Right lobe of liver (tissue), 6 donors: ENCODE measurements at regions not wholly inside any gene's neighbourhood (a gene's known extent, or its start where the extent isn't known, plus 50 kb on each side); places are given as distances from the start of the nearest gene placed in this dataset.

ENCODE experiments used
- ATAC-seq, 4 donors: fragments of 200-7000 bp; cut with Tn5 transposase; one replicate each; pipeline ENCODE4 v1.9.1; 2020; ENCODE audit warnings: mild to moderate bottlenecking in 4 of 4, moderate library complexity in 4 of 4
- DNase-seq, 3 donors: peaks; one replicate each; pipeline ENCODE4 v3.0.0-alpha.2; 2020
- H3K27ac ChIP-seq, 3 donors: fragments of 200-600 bp; one replicate each; pipeline ENCODE4 v1.8.0; 2022
- H3K27me3 ChIP-seq, 2 donors: fragments of 200-600 bp; one replicate each; pipeline ENCODE4 v1.8.0; 2022
- H3K36me3 ChIP-seq, 4 donors: fragments of 200-600 bp; sonication (generic) in 1 of 4; one replicate each; pipeline versions ENCODE4 v1.5.1 to v1.8.0; 2017 to 2022; ENCODE audit warnings: control low read depth in 1 of 4
- H3K4me1 ChIP-seq, 4 donors: fragments of 200-600 bp; sonication (generic) in 1 of 4; one replicate each; pipeline versions ENCODE4 v1.5.1 to v1.8.0; 2017 to 2022; ENCODE audit warnings: control low read depth in 1 of 4
- H3K4me3 ChIP-seq, 3 donors: fragments of 200-600 bp; one replicate each; pipeline ENCODE4 v1.8.0; 2022
- H3K9me3 ChIP-seq, 4 donors: fragments of 200-600 bp; sonication (generic) in 1 of 4; one replicate each; pipeline versions ENCODE4 v1.5.1 to v1.8.0; 2017 to 2022; ENCODE audit warnings: control low read depth in 1 of 4
- POLR2A ChIP-seq: fragments of 450-650 bp; IDR thresholded peaks from one replicate; pipeline ENCODE4 v1.6.1; 2017; ENCODE audit warnings: antibody characterized with exemption, mild to moderate bottlenecking
- WGBS: methylation state at CpG from one replicate; pipeline ENCODE4 v1.1.6; 2018; ENCODE audit warnings: low coverage, low lambda C conversion rate; ENCODE audit not compliant: insufficient coverage; ENCODE audit errors: missing lambda C conversion rate; 5-methylcytosine and 5-hydroxymethylcytosine counted together
- intact Hi-C, 2 donors: fragments of 100-400 bp; cut with DNase I; formaldehyde crosslinking; loops; one replicate each; pipeline versions ENCODE4 v1.11.2 to v1.14.1; 2022
- TF ChIP-seq, protein P1 (sequence below), 4 donors: fragments of 200-600 bp in 3 of 4; fragments of 450-650 bp in 1 of 4; IDR thresholded peaks; one replicate each; pipeline versions ENCODE4 v1.5.1 to v1.8.0; 2016 to 2022; ENCODE audit warnings: antibody characterized with exemption in 4 of 4, mild to moderate bottlenecking in 2 of 4
- donor health status: DM: no; HTN: yes; CAD: no.
- donor health status: DM: no; HTN: no; CAD: no.
- donor health status: DM: no; HTN: no; CAD: no.
- donor health status: DM: no; HTN: yes; CAD: no.
- donor health status: DM: no; HTN: yes; CAD: no.

DNA sequence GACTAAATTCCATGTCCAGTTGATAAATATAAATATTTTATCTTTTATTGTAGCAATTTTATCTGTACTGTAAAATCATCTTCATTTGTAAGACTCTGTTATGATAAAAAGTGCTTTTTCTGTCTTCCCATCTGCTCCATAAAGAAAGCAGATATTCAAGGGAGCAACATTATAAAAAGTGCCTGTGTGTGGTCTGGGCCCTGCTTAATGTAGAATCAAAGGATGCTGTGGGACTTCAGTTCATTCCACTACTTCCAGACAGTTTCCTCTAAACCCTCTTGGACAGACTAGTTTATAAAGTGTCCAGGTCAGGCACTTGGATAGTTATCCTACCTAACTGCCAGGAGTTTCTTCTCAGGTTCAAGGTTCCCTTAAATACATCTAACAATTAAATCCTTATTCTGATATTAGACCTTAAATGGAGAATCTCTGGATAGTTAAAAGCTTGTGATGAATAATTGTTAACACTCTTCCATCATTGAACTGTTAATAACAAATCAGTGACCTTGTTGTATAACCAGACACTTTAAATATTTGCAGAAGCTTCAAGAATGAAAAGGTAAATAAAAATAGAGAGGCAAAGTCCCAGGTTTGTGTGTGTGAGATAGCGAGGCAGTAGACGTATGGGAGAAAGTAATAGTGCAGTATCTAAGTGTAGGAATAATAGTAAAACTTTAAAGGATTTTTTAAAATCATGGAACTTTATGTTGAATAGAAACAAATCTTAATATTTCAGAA lies 237.5 kb upstream of the CTSO start:
- Histone ChIP-seq H3K36me3 (no peaks in the 10 kb centered on the region), H3K4me3 (no peak overlapping the region), H3K4me1 (peaks cover 0 to 22% (median 0%) of the 10 kb centered on the region in 4 donors), H3K9me3 (no peaks in the 10 kb centered on the region), H3K27me3 (no peaks in the 10 kb centered on the region), H3K27ac (peak overlapping the region in 1 of 3 donors; percentile 22)
- intact Hi-C loops: no loop called here
- ATAC-seq (peak in 3 of 4 donors; percentile 81 to 87 (median 83)), DNase-seq (no peak)
- TF ChIP-seq, protein P1, sequence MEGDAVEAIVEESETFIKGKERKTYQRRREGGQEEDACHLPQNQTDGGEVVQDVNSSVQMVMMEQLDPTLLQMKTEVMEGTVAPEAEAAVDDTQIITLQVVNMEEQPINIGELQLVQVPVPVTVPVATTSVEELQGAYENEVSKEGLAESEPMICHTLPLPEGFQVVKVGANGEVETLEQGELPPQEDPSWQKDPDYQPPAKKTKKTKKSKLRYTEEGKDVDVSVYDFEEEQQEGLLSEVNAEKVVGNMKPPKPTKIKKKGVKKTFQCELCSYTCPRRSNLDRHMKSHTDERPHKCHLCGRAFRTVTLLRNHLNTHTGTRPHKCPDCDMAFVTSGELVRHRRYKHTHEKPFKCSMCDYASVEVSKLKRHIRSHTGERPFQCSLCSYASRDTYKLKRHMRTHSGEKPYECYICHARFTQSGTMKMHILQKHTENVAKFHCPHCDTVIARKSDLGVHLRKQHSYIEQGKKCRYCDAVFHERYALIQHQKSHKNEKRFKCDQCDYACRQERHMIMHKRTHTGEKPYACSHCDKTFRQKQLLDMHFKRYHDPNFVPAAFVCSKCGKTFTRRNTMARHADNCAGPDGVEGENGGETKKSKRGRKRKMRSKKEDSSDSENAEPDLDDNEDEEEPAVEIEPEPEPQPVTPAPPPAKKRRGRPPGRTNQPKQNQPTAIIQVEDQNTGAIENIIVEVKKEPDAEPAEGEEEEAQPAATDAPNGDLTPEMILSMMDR (IDR thresholded peaks at IDR 0.05): no peak
- no peak for TF ChIP-seq POLR2A
- 16% methylated on average over 2 of the region's 2 CpGs for WGBS

GRCh38 chr4:156190615-156191014 lies 236.9 kb upstream of the CTSO start:
- peaks cover 0 to 22% (median 0%) of the 10 kb centered on the region in 4 donors for H3K4me1 ChIP-seq
- H3K36me3 ChIP-seq: no peaks in the 10 kb centered on the region
- no peak for DNase-seq
- no peak overlapping the region for H3K4me3 ChIP-seq
- no peaks in the 10 kb centered on the region for H3K9me3 ChIP-seq
- intact Hi-C loops: no loop called here
- ATAC-seq: no peak
- H3K27ac ChIP-seq: no peak overlapping the region
- TF ChIP-seq POLR2A: no peak
- TF ChIP-seq, protein P1 (IDR thresholded peaks at IDR 0.05): no peak
- 73% methylated on average over 1 of the region's 1 CpG for WGBS
- H3K27me3 ChIP-seq: no peaks in the 10 kb centered on the region

- Histone ChIP-seq H3K27me3 (no peaks in the 10 kb centered on the region), H3K4me1 (peaks cover 0 to 19% (median 0%) of the 10 kb centered on the region in 4 donors), H3K4me3 (no peak overlapping the region), H3K27ac (no peak overlapping the region), H3K9me3 (no peaks in the 10 kb centered on the region), H3K36me3 (no peaks in the 10 kb centered on the region)
- intact Hi-C loops: no loop called here
- TF ChIP-seq, protein P1 (IDR thresholded peaks at IDR 0.05): no peak
- no peak for TF ChIP-seq POLR2A
- ATAC-seq: peak in 2 of 4 donors; percentile 20 to 26
- 83% methylated on average over 1 of the region's 1 CpG for WGBS
- no peak for DNase-seq
Observed at GRCh38 chr4:156188596-156188995, 234.9 kb upstream of the CTSO start.

DNA sequence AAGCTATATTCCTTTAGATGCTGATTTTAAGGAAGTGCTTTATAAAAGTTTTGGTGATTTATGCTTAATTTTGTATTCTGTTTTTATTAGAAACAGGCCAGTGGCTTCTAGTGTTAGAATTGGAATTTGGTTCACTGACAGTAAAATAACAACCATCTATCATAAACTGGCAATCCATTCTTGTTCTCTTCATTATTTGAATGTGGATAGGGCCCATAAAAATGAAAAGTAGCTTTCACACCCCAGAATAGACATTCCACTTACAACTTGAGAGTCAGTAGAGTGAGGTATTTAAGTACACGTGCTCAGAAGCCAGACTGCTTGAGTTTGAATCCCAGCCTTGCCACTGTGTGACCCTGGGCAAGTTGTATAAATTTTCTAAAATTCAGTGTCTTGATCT lies 232.4 kb upstream of the CTSO start:
- ATAC-seq (no peak), DNase-seq (no peak)
- Histone ChIP-seq H3K27ac (no peak overlapping the region), H3K9me3 (no peaks in the 10 kb centered on the region), H3K36me3 (no peaks in the 10 kb centered on the region), H3K4me1 (peaks cover 0 to 3% (median 0%) of the 10 kb centered on the region in 4 donors), H3K4me3 (no peak overlapping the region), H3K27me3 (no peaks in the 10 kb centered on the region)
- TF ChIP-seq POLR2A: no peak
- TF ChIP-seq, protein P1 (IDR thresholded peaks at IDR 0.05): no peak
- intact Hi-C loops: no loop called here
- WGBS: 83% methylated on average over 1 of the region's 1 CpG
